GM23248 (cell line): ENCODE measurements at regions not wholly inside any gene's neighbourhood (a gene's known extent, or its start where the extent isn't known, plus 50 kb on each side); places are given as distances from the start of the nearest gene placed in this dataset.

Experiments used
- EZH2 ChIP-seq: fragments of 200-600 bp; sonication (generic); IDR thresholded peaks from 2 replicates; pipeline ENCODE4 v1.6.1; 2018; ENCODE audit warnings: antibody characterized with exemption, mild to moderate bottlenecking; ENCODE audit not compliant: insufficient read depth, poor library complexity, severe bottlenecking
- EZH2phosphoT487 ChIP-seq: fragments of 200-600 bp; sonication (generic); IDR thresholded peaks from 2 replicates; pipeline ENCODE4 v1.6.1; 2018; ENCODE audit warnings: antibody characterized with exemption, moderate library complexity, mild to moderate bottlenecking, low read depth; ENCODE audit not compliant: insufficient read depth

DNA sequence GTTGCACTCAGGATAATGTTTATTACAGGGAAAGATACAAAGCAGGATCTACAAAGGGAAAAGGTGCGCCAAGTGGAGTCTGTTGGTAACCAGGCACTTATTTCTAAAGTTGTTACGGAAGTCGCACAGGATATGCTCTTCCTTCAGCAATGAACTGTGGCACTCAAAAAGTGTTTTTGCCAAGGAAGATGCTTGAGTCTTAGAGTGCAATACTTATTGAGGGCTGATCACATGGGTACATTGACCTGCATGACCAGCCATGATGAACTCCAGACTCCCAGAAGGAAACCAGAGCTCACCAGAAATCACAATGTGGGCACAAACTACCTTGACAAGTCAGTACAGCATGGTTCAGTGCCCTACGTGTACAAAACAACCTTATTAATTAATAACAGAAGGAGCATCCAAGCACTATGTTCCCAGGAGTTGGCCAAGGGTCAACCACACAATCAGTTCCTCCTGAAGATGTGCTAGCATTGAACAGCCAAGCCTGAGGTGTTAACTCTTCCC is 270.7 kb upstream of the TFAP2D start:
- TF ChIP-seq EZH2: no peak
- no peak for TF ChIP-seq EZH2phosphoT487
